ENCODE measurements at regions not wholly inside any gene's neighbourhood (a gene's known extent, or its start where the extent isn't known, plus 50 kb on each side); places are given as distances from the start of the nearest gene placed in this dataset.

GRCh38 chr2:128967646-128968045 lies 649.0 kb upstream of the HS6ST1 start:
- Histone ChIP-seq H3K79me2 (ENCODE audit: insufficient read depth, low read length) (no peaks in the 10 kb centered on the region), H3K9me2 (replicated peaks; ENCODE audit: insufficient read depth, low read length) (no peaks in the 10 kb centered on the region), H4K20me1 (ENCODE audit: low read depth, low read length) (no peaks in the 10 kb centered on the region), H3K4me2 (ENCODE audit: low read depth, low read length, poor library complexity, severe bottlenecking) (no peak overlapping the region), H3K27ac (ENCODE audit: low read depth, low read length) (no peak overlapping the region), H3K27me3 (ENCODE audit: low read length) (no peaks in the 10 kb centered on the region), H3K9me3 (ENCODE audit: insufficient read depth, low read length) (no peaks in the 10 kb centered on the region), H3F3A (ENCODE audit: insufficient read depth) (no peaks in the 10 kb centered on the region), H2AFZ (ENCODE audit: low read depth, low read length, severe bottlenecking) (no peak overlapping the region), H3K36me3 (ENCODE audit: low read length) (no peaks in the 10 kb centered on the region), H3K4me3 (ENCODE audit: insufficient read depth, low read length, poor library complexity, severe bottlenecking) (no peak overlapping the region), H3K9ac (ENCODE audit: low read length) (no peak overlapping the region)
- TF ChIP-seq EZH2phosphoT487 (conservative IDR thresholded peaks at IDR 0.05; ENCODE audit: low read length) (no peak), CTCF (IDR thresholded peaks at IDR 0.05; ENCODE audit: insufficient read depth, low read length, poor library complexity, severe bottlenecking) (no peak)

DNA sequence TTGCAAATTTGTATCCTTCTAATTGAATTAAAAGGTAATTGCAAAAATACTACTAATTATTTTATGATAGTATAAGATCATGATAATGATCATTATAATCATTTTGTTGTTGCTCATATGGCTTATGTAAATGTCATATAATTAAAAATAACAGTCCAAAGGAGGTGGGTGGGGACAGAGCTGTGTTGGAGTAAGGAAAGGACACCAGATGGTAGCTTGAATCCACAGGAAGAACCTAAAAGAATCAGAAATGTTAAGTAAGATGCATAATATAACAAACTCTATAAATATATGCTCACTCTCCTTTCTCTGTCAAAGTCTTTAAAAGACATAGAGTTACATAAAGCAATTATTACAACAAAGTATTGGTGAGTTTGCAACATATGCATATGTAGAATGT lies 650.7 kb upstream of the HS6ST1 start:
- Histone ChIP-seq H4K20me1 (ENCODE audit: low read depth, low read length) (no peaks in the 10 kb centered on the region), H3K79me2 (ENCODE audit: insufficient read depth, low read length) (no peaks in the 10 kb centered on the region), H3K27me3 (ENCODE audit: low read length) (no peaks in the 10 kb centered on the region), H3K4me3 (ENCODE audit: insufficient read depth, low read length, poor library complexity, severe bottlenecking) (no peak overlapping the region), H3K9me3 (ENCODE audit: insufficient read depth, low read length) (no peaks in the 10 kb centered on the region), H3K9me2 (replicated peaks; ENCODE audit: insufficient read depth, low read length) (no peaks in the 10 kb centered on the region), H2AFZ (ENCODE audit: low read depth, low read length, severe bottlenecking) (no peak overlapping the region), H3K4me2 (ENCODE audit: low read depth, low read length, poor library complexity, severe bottlenecking) (no peak overlapping the region), H3K36me3 (ENCODE audit: low read length) (no peaks in the 10 kb centered on the region), H3K27ac (ENCODE audit: low read depth, low read length) (no peak overlapping the region), H3F3A (ENCODE audit: insufficient read depth) (no peaks in the 10 kb centered on the region), H3K9ac (ENCODE audit: low read length) (no peak overlapping the region)
- TF ChIP-seq CTCF (IDR thresholded peaks at IDR 0.05; ENCODE audit: insufficient read depth, low read length, poor library complexity, severe bottlenecking): no peak
- no peak for TF ChIP-seq EZH2phosphoT487 (conservative IDR thresholded peaks at IDR 0.05; ENCODE audit: low read length)

DNA sequence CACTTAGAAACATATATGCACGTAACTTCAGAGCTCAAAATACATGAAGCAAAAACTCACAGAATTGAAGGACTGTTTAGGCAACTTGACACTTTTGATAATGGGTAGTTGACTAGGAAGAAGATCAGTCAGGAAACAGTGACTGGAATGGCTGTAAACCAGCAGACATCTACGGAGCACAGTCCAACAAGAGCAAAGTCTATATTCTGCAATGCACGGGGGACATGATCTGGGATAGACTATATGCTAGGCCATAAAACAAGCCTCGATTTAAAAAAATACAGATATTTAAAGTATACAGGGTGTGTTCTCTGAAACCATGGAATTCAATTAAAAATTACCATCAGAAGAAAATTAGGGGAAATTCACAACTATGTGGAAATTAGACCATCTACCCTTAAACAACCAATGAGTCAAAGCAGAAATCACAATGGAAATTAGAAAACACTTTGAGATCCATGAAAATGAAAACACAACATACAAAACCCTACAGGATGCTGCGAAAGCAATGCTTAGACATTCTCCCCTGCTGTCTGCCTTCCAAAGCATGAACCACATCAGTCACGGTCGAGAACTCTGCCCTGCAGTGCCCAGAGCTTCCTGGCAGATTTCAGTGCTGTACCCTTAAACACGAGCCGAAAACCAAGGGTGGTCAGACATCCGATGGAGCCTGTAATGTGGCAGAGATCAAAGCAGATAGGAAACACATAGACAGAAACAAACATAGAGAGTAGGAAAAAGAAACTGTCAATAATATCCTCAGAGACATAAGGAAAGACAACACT lies 651.9 kb upstream of the HS6ST1 start:
- Histone ChIP-seq H3K9ac (ENCODE audit: low read length) (no peak overlapping the region), H3K4me2 (ENCODE audit: low read depth, low read length, poor library complexity, severe bottlenecking) (no peak overlapping the region), H2AFZ (ENCODE audit: low read depth, low read length, severe bottlenecking) (no peak overlapping the region), H3K27me3 (ENCODE audit: low read length) (no peaks in the 10 kb centered on the region), H3K36me3 (ENCODE audit: low read length) (no peaks in the 10 kb centered on the region), H3K9me2 (replicated peaks; ENCODE audit: insufficient read depth, low read length) (no peaks in the 10 kb centered on the region), H3F3A (ENCODE audit: insufficient read depth) (no peaks in the 10 kb centered on the region), H3K27ac (ENCODE audit: low read depth, low read length) (no peak overlapping the region), H4K20me1 (ENCODE audit: low read depth, low read length) (no peaks in the 10 kb centered on the region), H3K4me3 (ENCODE audit: insufficient read depth, low read length, poor library complexity, severe bottlenecking) (no peak overlapping the region), H3K79me2 (ENCODE audit: insufficient read depth, low read length) (no peaks in the 10 kb centered on the region), H3K9me3 (ENCODE audit: insufficient read depth, low read length) (no peaks in the 10 kb centered on the region)
- TF ChIP-seq CTCF (IDR thresholded peaks at IDR 0.05; ENCODE audit: insufficient read depth, low read length, poor library complexity, severe bottlenecking) (no peak), EZH2phosphoT487 (conservative IDR thresholded peaks at IDR 0.05; ENCODE audit: low read length) (no peak)
